Endothelial cell of umbilical vein (primary cell): ENCODE measurements at regions not wholly inside any gene's neighbourhood (a gene's known extent, or its start where the extent isn't known, plus 50 kb on each side); places are given as distances from the start of the nearest gene placed in this dataset.

ENCODE experiments used
- CTCF ChIP-seq, 2 donors: IDR thresholded peaks; 1 replicate in 1 of 2; 2 replicates in 1 of 2; pipeline ENCODE4 v1.5.1; 2011; ENCODE audit warnings: low read length in 2 of 2, mild to moderate bottlenecking in 2 of 2, moderate library complexity in 2 of 2, control low read depth in 1 of 2, inconsistent platforms in 1 of 2, low read depth in 1 of 2; ENCODE audit not compliant: insufficient read depth in 1 of 2; ENCODE audit errors: extremely low read depth in 1 of 2
- EZH2 ChIP-seq: IDR thresholded peaks from 2 replicates; pipeline ENCODE4 v1.6.1; 2012; ENCODE audit warnings: borderline replicate concordance, low read depth, mild to moderate bottlenecking, moderate library complexity, low read length, inconsistent platforms; ENCODE audit not compliant: severe bottlenecking
- FOS ChIP-seq: IDR thresholded peaks from 2 replicates; pipeline ENCODE4 v1.6.1; 2011; ENCODE audit warnings: mild to moderate bottlenecking, low read length, moderate library complexity, borderline replicate concordance; ENCODE audit not compliant: insufficient read depth
- GATA2 ChIP-seq: IDR thresholded peaks from 2 replicates; pipeline ENCODE4 v1.7.0; 2011; ENCODE audit warnings: low read depth, mild to moderate bottlenecking, moderate library complexity, mixed read lengths, low read length; ENCODE audit not compliant: insufficient read length, insufficient read depth
- JUN ChIP-seq: IDR thresholded peaks from 2 replicates; pipeline ENCODE4 v1.6.1; 2011; ENCODE audit warnings: borderline replicate concordance, low read depth; ENCODE audit not compliant: insufficient read length, insufficient read depth
- MAX ChIP-seq: IDR thresholded peaks from 2 replicates; pipeline ENCODE4 v1.6.1; 2011; ENCODE audit not compliant: insufficient read depth, insufficient read length
- POLR2A ChIP-seq: IDR thresholded peaks from 2 replicates; pipeline ENCODE4 v1.6.1; 2012; ENCODE audit warnings: low read depth, mild to moderate bottlenecking, control low read depth, low read length
- POLR2AphosphoS5 ChIP-seq: IDR thresholded peaks from 2 replicates; pipeline ENCODE4 v1.6.1; 2012; ENCODE audit warnings: low read depth, mild to moderate bottlenecking, control low read depth, low read length, moderate library complexity; ENCODE audit not compliant: insufficient read depth

GRCh38 chrX:95539041-95539440 is 1145.6 kb upstream of the DIAPH2 start:
- TF ChIP-seq CTCF (IDR thresholded peaks at IDR 0.05; ENCODE audit: extremely low read depth in 1 of 2, insufficient read depth in 1 of 2, low read depth in 1 of 2, low read length in 2 of 2): no peak
- TF ChIP-seq FOS: no peak
- no peak for TF ChIP-seq POLR2A
- TF ChIP-seq JUN: no peak
- TF ChIP-seq EZH2: no peak
- no peak for TF ChIP-seq POLR2AphosphoS5
- TF ChIP-seq MAX: no peak
- TF ChIP-seq GATA2: no peak
